NOMO-1 (cell line): ENCODE measurements at regions not wholly inside any gene's neighbourhood (a gene's known extent, or its start where the extent isn't known, plus 50 kb on each side); places are given as distances from the start of the nearest gene placed in this dataset.

Source experiments
- DNase-seq, 2 experiments: peaks; one replicate each; lab custom pipeline; 2025; ENCODE audit not compliant: unreplicated experiment in 2 of 2; lab: John Stamatoyannopoulos, UW

DNA sequence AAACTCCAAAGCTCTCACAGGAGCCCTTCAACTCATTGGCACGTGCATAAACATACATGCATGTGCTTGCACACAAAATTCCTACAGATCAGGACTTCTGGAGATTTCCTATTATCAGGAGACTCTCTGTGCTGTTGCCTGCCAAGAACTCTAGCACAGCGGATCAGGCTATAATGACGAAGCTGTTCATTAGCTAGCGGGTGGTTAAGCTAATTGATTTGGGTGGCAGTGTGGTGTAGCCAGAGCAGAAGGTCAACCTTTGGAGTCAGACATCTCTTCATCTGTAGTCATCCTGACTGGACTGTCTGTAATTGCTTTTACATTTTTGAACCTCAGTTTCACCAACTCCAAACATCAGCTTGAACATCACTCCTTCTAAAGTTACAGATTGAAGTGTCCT, 69.0 kb downstream of the KIF2B start:
- DNase-seq, result no peak

DNA sequence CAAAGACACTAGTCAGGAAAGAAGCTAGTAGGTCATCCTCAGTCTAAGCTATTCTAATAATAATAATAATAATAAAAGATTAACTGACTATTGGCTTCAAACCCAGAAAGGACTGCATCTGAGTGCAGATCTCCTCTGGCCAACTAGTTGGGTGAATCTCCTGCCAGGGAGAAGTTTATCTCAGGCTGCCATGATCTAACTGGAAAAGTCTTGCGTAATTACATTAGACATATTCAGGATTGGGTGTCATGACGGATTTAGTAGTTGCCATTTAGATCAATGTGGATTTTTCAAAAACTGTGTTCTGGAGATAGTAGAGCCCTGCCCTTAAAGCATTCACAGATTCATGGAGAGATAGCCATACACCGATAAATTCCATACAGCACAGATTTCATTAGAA, 69.5 kb downstream of the KIF2B start:
- no peak for DNase-seq

DNA sequence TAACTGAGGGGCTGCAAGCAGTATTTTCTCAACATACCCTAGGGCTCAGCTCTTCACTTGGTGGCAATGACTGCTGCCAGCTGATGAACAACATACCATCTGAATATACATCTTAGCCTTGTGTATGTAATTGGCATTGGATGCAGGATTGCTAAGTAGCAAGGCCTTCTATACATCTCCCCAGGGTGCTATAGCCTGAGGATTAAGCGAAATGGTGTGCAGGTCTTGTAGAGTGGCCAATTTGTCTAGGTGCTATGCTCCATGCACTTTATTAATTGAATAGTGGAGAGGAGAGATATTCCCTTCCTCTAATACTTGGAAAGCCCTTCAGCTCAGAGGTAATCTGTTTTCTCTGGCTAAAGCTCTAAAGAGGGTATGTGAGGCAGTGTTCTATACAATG, 71.9 kb downstream of the KIF2B start:
- DNase-seq, result no peak

DNA sequence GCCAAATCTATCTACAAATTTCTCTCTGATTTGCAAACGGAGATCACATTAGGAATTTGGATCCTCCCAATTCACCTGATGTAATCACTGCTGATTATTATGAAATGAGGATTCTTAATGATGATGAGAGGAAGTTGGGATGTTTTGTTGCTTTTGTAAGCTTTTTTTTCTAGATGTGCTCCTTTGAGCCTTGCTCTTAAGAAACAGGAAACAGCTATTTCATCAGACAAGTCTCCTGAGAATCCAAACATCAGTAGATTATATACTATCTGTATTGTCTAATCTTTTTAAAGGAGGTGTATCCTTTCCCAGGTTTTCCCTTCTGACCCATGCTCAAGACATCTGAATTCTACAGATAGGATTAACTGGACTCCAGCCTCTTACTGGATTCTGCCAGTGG, 73.3 kb downstream of the KIF2B start:
- DNase-seq, result no peak

DNA sequence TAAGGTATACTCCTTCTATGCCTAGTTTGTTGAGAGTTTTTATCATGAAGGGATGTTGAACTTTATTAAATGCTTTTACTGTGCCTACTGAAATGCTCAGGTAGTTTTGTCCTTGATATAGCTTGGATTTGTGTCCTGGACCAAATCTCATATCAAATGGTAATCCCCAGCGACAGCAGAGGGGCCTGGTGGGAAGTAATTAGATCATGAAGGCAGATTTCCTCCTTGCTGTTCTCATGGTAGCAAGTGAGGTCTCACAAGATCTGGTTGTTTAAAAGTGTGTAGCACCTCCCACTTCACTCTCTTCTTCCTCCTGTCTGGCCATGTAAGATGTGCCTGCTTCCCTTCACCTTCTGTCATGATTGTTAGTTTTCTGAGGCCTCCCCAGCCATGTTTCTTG, 78.2 kb downstream of the KIF2B start:
- no peak for DNase-seq

DNA sequence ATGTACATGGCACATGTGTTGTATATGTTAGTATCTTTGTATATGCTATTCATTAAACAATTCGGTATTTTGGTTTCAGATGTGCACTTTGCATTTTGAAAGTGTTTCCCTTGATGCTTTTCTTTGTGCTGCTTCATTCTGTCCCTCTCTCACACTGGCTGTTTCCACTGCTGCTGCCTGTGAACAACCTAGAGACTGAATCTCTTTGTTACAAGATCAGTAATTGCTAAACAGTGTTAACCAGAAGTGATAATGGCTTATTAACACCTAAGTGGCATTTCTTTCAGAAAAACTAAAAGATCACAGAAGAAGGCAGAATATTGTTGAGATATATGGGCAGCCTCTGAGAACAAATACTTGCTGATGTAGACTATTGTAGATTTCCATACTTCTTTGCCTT, 84.7 kb downstream of the KIF2B start:
- no peak for DNase-seq

DNA sequence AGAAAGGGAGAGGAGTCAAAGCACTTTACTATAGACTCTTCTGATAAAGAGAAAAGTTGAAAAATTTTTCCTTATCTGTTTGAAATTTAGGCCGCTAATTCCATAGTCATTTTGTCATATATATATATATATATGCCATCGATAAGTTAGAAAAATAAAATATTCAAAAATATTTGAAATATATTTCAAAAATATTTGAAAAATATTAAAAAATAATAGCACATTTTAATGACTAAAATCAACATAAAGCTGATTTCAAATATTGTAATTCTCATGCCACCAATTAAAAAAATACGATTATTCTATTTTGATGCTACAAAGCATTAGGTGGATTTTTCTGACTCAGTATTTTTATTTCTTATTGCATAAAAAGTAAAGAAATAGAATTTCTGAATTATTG, 87.1 kb downstream of the KIF2B start:
- no peak for DNase-seq

DNA sequence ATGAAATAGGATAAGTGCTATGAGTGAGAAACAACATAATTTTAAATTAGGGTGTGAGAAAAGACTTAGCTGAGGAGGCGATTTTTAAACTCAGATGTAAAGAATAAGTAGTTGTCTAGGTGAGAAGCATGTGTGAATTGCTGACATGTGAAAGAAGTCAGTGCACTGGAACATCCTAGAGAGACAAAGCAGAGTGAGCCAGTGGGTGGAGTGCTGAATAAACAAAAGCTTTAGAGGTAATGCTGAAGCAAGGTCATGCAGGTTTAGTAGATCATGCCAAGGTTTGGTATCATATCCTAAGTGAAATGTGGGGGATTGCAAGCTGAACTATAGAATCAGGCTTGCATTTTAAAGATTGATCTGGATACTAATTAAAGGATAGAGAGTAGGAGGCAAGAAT, 89.4 kb downstream of the KIF2B start:
- DNase-seq, result no peak

DNA sequence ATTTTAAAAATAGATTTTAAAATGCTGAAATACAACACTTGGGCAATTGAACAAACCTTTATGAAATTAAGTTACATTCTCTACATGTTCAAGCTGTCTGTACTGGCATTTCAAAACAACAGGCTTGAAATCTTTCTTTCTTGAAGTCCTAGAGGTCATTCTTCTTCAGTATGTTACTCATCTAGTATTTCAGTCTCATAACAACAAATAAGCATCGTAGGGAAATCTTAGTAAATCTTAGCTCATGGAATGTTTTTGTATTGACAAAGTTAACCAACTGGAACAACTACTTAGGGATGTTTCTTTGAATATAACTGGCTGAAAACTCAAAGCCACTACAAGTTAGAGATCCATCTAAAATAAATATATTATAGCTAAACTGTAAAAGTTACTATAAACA, 96.6 kb downstream of the KIF2B start:
- no peak for DNase-seq

DNA sequence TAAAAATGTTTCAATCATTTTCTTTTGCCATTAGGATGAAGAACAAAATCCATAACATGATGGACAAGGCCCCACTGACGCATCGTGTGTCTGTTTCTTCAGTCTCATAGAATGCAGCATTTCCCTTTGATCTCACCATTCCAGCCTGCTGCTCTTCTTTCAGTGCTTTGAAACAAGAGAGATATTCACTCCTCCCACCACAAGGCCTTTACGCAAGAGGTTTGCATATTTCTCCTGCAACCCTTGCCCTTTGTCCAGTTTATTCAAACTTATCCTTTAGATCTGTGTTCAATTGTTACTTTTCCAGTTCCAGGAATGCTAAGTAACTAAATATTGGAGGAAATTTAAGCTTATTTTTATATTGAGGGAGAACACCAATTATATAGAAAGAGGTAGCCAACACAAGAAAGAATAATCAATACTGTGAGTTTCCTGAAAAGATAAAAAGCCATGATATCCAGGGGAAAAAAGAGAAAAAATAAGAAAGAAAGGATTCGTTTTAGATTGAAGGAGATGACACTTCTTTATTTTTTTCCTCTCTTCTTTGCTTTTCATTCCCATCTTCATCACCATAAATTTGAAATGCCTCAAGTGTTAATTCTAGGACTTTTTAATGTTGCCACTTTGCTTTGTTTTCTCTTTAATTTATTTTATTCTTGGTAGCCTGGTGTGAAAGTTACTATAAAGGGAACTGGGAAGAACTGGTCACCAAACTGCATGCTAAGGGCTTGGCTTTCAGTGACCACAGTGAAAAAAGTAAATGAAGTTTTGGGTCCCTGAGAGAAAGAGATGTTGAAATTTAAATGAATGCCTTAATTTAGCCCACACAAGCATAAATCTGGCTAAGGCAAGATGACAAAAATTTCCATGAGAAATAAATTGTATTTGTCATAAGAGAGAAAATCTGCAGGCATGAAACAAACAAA, 102.1 kb downstream of the KIF2B start:
- no peak for DNase-seq

DNA sequence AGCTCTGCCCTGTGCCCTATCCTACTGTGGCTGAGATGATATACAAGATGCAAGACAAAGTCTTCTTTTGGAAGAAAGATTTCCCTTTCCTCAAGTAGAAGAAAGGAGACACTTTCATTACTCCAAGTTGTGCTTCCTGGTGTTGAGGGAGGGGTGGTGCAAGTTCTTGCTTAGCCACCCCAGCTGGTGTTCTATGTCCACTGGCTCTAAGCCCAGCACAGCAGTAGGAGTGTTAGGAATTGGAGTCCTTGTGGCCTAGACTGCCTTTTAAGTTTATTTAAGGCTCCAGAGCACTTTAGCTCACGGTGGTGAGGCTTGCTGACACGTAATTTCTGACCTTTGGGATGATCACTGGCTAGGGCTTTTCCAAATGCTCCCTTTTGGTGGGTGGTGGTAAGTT, 109.7 kb downstream of the KIF2B start:
- no peak for DNase-seq

DNA sequence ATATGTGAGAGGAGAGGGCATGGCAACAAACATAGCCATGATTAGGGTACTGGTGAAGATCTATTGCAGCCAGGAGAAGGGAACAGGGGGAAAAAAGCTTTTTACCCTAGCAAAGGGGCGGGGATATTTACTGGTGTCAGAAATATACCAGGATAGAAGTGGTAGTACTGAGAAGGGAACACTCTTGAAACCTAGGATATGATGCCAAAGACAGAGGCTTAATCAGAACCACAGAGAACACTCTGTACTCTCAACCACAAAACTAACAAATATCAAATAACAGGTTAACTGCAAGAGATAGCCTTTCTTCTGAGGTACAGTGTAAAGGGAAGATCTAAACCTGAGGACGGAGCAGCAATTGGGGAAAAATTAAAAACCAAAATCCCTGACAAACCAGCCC, 112.2 kb downstream of the KIF2B start:
- no peak for DNase-seq

DNA sequence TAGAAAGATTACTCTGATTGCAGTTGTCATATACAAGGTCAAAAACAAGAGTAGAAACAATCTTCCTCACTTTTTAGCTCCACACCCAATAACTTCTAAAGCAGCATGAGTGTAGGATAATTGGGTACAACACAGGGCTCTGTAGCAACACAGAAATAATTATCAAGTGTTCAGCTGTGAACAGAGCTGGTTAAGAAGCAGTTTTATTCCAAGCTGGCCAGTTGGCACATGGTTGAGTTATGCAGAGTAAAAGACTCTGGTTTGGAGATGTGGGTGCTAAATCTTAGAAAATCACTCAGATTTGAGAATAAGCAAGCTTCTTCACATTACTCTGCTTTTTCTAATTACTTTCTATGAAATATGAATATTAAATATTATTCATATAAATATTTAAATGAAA, 118.5 kb downstream of the KIF2B start:
- DNase-seq, result no peak

DNA sequence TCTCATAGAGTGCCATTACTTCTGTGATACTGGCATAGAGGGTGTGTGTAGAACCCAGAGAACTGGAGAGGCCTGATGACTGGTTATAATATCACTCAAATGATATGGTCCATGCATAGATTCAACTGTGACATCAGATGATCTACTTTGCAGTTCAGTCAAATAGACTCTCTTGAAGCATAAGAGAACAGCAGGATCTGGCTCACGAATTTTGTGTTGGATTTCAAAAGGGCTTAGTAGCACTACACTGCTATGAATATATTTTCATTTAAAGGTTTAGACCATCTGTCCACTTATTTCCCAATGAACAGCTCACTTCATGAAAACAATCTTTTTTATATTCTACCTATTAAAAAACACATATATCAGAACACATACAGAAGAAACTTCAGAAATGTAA, 119.7 kb downstream of the KIF2B start:
- no peak for DNase-seq

DNA sequence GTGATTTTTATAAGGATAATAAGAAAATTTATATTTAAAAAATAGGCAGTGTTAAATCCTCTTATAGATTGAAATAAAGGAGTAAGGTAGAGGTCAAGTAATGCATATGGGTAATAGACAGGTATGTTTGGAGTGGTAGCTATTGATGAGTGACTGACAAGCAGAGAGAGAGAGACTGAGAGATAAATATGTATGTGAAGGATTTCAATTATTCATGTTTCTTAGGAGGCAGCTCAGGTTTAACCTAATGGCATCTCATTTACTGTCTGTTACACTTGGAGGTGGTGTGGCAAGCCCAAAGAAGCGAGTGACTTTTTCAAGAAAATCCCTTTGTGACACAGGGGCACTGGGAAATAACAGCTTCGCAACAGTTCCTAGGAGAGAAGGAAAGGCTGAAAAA, 120.2 kb downstream of the KIF2B start:
- no peak for DNase-seq

DNA sequence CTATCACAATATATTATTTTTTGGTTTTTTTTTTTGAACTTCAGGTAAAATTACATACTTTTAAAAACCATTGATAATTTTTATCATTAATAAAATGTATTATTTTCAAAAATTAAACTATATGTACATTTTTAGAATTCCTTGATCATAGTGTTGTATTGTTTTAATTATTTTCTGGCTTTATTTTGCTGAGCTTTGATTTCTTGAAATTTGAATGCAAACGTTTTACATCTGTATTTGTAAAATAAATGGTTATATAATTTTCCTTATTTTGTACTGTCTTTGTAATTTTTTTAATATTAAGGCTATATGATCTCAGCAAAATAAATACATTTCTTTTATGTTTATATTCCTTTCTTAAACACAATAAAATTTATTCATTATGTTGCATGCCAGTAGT, 125.6 kb downstream of the KIF2B start:
- no peak for DNase-seq

DNA sequence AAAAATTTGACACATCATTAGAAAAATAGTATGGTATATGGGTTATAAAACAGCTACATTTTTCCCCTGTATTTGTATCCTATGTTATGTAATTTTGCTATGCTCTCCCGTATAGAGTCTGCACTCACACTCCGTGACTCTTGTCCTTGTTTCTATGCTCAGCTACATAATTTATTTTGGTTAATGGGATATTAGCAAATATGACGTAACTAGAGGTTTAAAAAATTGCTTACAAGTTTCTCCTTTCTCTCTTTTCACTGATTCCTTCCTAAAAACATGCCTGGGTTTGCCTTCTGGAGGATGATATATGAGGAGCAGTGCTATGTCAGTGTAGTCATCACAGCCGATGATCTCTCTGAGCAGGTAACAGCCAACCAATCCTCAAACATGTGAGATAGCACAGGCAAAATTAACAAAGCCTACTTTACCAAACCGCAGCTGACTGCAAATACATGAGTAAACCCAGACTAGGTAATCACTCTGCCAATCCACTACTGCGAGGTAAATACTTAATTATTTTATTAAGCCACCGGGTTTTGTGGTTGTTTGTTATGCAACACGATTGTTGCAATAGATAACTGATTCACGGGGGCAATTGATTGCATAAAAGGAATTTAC, 126.9 kb downstream of the KIF2B start:
- no peak for DNase-seq

DNA sequence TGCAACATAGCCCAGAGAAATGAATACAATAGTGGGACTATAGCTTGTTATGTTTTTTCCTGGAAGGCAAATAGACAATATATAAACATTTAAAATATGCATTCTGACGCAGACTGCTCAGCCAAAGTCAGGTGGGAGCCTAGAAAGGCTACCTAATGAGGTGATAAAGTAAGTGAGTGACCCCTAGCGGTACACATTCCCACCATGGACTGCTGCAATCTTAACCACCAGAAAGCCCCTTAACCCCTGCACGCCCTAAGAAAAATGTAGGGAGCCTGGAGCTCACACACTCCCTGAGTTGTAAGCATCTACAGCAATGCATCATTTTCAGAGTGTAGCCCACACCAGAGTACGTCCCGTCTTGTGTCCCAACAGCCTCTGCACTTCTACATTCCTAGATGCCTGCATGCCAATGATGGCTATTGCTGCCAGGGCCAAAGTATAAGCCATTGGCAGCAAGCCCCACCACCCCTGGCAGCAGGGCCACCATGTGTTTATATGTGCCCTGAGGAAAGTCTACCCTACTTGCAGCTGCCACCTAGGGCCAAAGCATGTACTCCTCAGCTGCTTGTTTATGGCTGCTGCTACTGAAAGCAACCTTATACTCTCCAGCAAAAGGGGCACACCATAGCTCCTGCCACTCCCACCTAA, 127.6 kb downstream of the KIF2B start:
- DNase-seq, result no peak

DNA sequence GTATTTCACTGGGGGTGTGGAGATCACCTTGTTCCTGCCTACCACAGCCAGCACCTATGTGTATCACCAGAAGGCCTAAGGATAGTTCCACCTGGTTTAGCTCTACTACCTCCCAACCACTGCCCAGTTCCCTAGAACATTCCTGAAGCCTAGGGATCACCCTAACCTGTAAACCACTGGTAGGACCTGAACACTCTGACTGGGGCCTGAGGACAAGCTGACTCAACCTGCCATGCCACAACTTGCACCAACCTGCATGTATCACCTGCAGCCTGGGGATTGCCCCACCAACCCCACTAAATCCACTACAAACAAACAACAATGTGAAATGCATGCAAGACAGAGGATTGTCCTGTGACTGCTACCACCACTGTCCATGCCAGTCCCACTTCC, 128.1 kb downstream of the KIF2B start:
- DNase-seq, result no peak

DNA sequence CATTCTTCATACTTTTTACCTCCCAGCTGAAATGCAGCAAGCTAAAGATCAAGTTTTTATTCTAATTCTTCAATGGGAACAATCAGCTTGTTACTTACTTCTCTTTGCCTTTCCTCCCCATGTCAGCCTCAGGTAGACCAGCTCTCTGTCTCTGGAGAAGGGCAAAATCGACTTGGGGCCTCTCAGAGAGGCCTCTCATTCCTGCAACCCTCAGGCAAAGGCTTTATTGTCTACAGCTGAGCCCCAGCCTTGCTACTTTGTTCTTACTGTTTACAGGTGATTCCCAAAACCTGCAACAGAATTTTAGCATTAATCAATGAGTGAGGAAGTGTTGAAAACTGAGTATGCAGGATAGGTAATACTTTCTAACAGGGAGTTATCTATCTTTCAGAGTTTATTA, 148.6 kb downstream of the KIF2B start:
- DNase-seq, result no peak

DNA sequence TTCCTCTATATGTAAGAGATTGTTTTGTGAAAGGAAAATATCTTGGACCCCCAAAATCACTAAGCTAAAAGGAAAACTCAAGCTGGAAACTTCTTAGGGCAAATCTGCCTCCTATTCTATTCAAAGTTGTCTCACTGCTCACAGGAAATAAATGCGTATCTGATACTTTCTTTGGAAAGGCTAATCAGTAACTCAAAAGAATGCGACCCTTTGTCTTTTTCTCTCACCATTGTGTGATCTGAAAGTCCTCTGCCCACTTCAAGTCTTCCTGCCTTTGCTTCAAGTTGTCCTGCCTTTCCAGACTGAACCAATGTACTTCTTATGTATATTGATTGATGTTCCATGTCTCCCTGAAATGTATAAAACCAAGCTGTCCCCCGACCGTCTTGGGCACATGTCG, 157.3 kb downstream of the KIF2B start:
- DNase-seq, result no peak

DNA sequence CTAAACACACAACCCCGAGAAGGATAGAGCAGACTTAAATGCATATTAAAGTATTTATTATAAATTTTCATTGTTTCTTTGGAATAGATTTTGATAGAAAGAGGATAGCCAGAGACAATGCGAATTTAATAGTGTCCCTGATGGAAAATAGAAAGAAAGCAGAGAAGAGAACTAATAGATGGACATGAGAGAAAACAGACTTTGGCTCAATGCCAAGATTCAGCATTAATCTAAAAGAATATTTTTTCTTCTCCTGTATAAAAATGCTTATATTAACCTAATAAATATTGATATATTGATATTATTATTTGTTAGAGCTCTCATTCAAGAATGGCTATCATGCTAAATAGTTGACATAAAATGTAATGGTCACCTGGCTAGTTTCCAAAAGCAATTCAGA, 173.4 kb downstream of the KIF2B start:
- DNase-seq, result no peak
